ENCODE measurements at regions not wholly inside any gene's neighbourhood (a gene's known extent, or its start where the extent isn't known, plus 50 kb on each side); places are given as distances from the start of the nearest gene placed in this dataset.

GRCh38 chr16:74153773-74154172 is 142.8 kb upstream of the PSMD7 start:
- no peak for DNase-seq
- no peaks in the 10 kb centered on the region for H3K36me3 ChIP-seq (replicated peaks)
- H3K4me3 ChIP-seq (ENCODE audit: low read depth, low read length) = no peak overlapping the region
- no peaks in the 10 kb centered on the region for H3K27me3 ChIP-seq (replicated peaks)
- no peak for TF ChIP-seq CTCF (IDR thresholded peaks at IDR 0.05; ENCODE audit: low read depth, low read length, missing control alignments)
- no peak overlapping the region for H3K27ac ChIP-seq
- in situ Hi-C loops (cut with HindIII; ENCODE audit: low pct_ligation_motif_present, low sequenced_read_pairs) = no loop called here

- in situ Hi-C loops (cut with HindIII; ENCODE audit: low pct_ligation_motif_present, low sequenced_read_pairs) = no loop called here
- H3K27me3 ChIP-seq (replicated peaks) = no peaks in the 10 kb centered on the region
- H3K4me3 ChIP-seq (ENCODE audit: low read depth, low read length) = no peak overlapping the region
- H3K36me3 ChIP-seq (replicated peaks) = no peaks in the 10 kb centered on the region
- TF ChIP-seq CTCF (IDR thresholded peaks at IDR 0.05; ENCODE audit: low read depth, low read length, missing control alignments) = no peak
- no peak for DNase-seq
- no peak overlapping the region for H3K27ac ChIP-seq
Observed at GRCh38 chr16:74146643-74147042, 150.0 kb upstream of the PSMD7 start.

GRCh38 chr16:74143171-74143570 is 153.4 kb upstream of the PSMD7 start:
- DNase-seq = no peak
- no peaks in the 10 kb centered on the region for H3K27me3 ChIP-seq (replicated peaks)
- no peak for TF ChIP-seq CTCF (IDR thresholded peaks at IDR 0.05; ENCODE audit: low read depth, low read length, missing control alignments)
- in situ Hi-C loops (cut with HindIII; ENCODE audit: low pct_ligation_motif_present, low sequenced_read_pairs) = no loop called here
- no peak overlapping the region for H3K4me3 ChIP-seq (ENCODE audit: low read depth, low read length)
- no peak overlapping the region for H3K27ac ChIP-seq
- no peaks in the 10 kb centered on the region for H3K36me3 ChIP-seq (replicated peaks)

GRCh38 chr16:74141015-74141414 is 155.6 kb upstream of the PSMD7 start:
- DNase-seq = no peak
- no peak for TF ChIP-seq CTCF (IDR thresholded peaks at IDR 0.05; ENCODE audit: low read depth, low read length, missing control alignments)
- no peaks in the 10 kb centered on the region for H3K27me3 ChIP-seq (replicated peaks)
- in situ Hi-C loops (cut with HindIII; ENCODE audit: low pct_ligation_motif_present, low sequenced_read_pairs) = no loop called here
- H3K27ac ChIP-seq = no peak overlapping the region
- no peak overlapping the region for H3K4me3 ChIP-seq (ENCODE audit: low read depth, low read length)
- no peaks in the 10 kb centered on the region for H3K36me3 ChIP-seq (replicated peaks)

GRCh38 chr16:74140557-74140956 is 156.1 kb upstream of the PSMD7 start:
- Histone ChIP-seq H3K27me3 (replicated peaks) (no peaks in the 10 kb centered on the region), H3K36me3 (replicated peaks) (no peaks in the 10 kb centered on the region), H3K27ac (no peak overlapping the region), H3K4me3 (ENCODE audit: low read depth, low read length) (no peak overlapping the region)
- no peak for TF ChIP-seq CTCF (IDR thresholded peaks at IDR 0.05; ENCODE audit: low read depth, low read length, missing control alignments)
- no peak for DNase-seq
- in situ Hi-C loops (cut with HindIII; ENCODE audit: low pct_ligation_motif_present, low sequenced_read_pairs) = no loop called here

GRCh38 chr16:74123826-74124225 is 172.8 kb upstream of the PSMD7 start:
- no peak for TF ChIP-seq CTCF (IDR thresholded peaks at IDR 0.05; ENCODE audit: low read depth, low read length, missing control alignments)
- no peak for DNase-seq
- H3K4me3 ChIP-seq (ENCODE audit: low read depth, low read length) = no peak overlapping the region
- no peaks in the 10 kb centered on the region for H3K36me3 ChIP-seq (replicated peaks)
- H3K27ac ChIP-seq = no peak overlapping the region
- no peaks in the 10 kb centered on the region for H3K27me3 ChIP-seq (replicated peaks)
- in situ Hi-C loops (cut with HindIII; ENCODE audit: low pct_ligation_motif_present, low sequenced_read_pairs) = no loop called here
